Endothelial cell of umbilical vein (primary cell): ENCODE measurements at regions not wholly inside any gene's neighbourhood (a gene's known extent, or its start where the extent isn't known, plus 50 kb on each side); places are given as distances from the start of the nearest gene placed in this dataset.

Experiments used
- BruUV-seq: library from RNA; stranded (reverse); fragments of 400-500 nt; replicated peaks from 2 replicates; lab custom pipeline; 2021; lab: Mats Ljungman, UMichigan
- CTCF ChIA-PET: fragments of 300-600, 350-600 bp; sonication (Branson Sonifier 250); formaldehyde crosslinking; loops from one replicate; lab custom pipeline; 2021; ENCODE audit warnings: antibody characterized with exemption, inconsistent platforms; lab: Charles Lee
- POLR2A ChIA-PET: fragments of 300-600, 350-600 bp; sonication (Branson Sonifier 250); formaldehyde crosslinking; loops from one replicate; lab custom pipeline; 2021; ENCODE audit warnings: antibody characterized with exemption, inconsistent platforms; lab: Charles Lee
- DNase-seq: peaks from one replicate; pipeline ENCODE4 v3.0.0-alpha.2; 2011; ENCODE audit warnings: low read depth, low spot score
- FAIRE-seq: peaks from 2 replicates; lab custom pipeline; 2011; peaks lifted over from hg19 to GRCh38; lab: Jason Lieb, UNC
- H2AFZ ChIP-seq: 2 replicates; pipeline ENCODE4 v1.6.0; 2012; ENCODE audit warnings: low read depth, low read length, control low read depth, inconsistent platforms
- H3K27ac ChIP-seq: 2 replicates; pipeline ENCODE4 v1.5.1; 2011; ENCODE audit warnings: low read depth, mild to moderate bottlenecking, control low read depth, low read length, moderate library complexity; ENCODE audit not compliant: insufficient read depth
- H3K27me3 ChIP-seq, 2 experiments: 2 replicates each; pipeline versions ENCODE4 v1.6.0 to v1.6.1; 2011; ENCODE audit warnings: low read length in 2 of 2, mixed read lengths in 1 of 2; ENCODE audit not compliant: control insufficient read depth in 2 of 2, insufficient read depth in 2 of 2
- H3K36me3 ChIP-seq, 2 experiments: 2 replicates in 1 of 2; 3 replicates in 1 of 2; pipeline ENCODE4 v1.5.1; 2011; ENCODE audit warnings: low read length in 2 of 2, mild to moderate bottlenecking in 1 of 2, moderate library complexity in 1 of 2; ENCODE audit not compliant: control insufficient read depth in 2 of 2, insufficient read depth in 2 of 2; ENCODE audit errors: extremely low read depth in 1 of 2
- H3K4me1 ChIP-seq: 3 replicates; pipeline ENCODE4 v1.5.1; 2011; ENCODE audit warnings: mild to moderate bottlenecking, low read length; ENCODE audit not compliant: control insufficient read depth, insufficient read depth; ENCODE audit errors: extremely low read depth
- H3K4me2 ChIP-seq: 2 replicates; pipeline ENCODE4 v1.6.1; 2011; ENCODE audit warnings: low read length, control low read depth, mixed read lengths; ENCODE audit not compliant: insufficient read depth
- H3K4me3 ChIP-seq, 3 experiments: fragments of 200-600 bp in 1 of 3; sonication (generic), shearing (Covaris generic) in 1 of 3; replicated peaks in 1 of 3; 2 replicates each; pipeline ENCODE4 v1.5.1; 2011 to 2016; ENCODE audit warnings: control low read depth in 3 of 3, low read length in 3 of 3, mild to moderate bottlenecking in 2 of 3, inconsistent platforms in 1 of 3, low read depth in 1 of 3, moderate library complexity in 1 of 3; ENCODE audit not compliant: insufficient read depth in 1 of 3
- H3K79me2 ChIP-seq: 2 replicates; pipeline ENCODE4 v1.6.0; 2012; ENCODE audit warnings: low read length, inconsistent platforms; ENCODE audit not compliant: control insufficient read depth, insufficient read depth
- H3K9ac ChIP-seq: replicated peaks from 2 replicates; pipeline ENCODE3; 2011; ENCODE audit warnings: low read length, control low read depth; ENCODE audit not compliant: insufficient read depth; ENCODE audit errors: extremely low read depth
- H3K9me1 ChIP-seq: replicated peaks from 3 replicates; pipeline ENCODE4 v1.6.0; 2011; ENCODE audit warnings: mild to moderate bottlenecking, low read length; ENCODE audit not compliant: control insufficient read depth, insufficient read depth; ENCODE audit errors: extremely low read depth
- H3K9me3 ChIP-seq: replicated peaks from 2 replicates; pipeline ENCODE4 v1.5.1; 2012; ENCODE audit warnings: low read length, inconsistent platforms; ENCODE audit not compliant: control insufficient read depth, insufficient read depth
- H4K20me1 ChIP-seq: replicated peaks from 2 replicates; pipeline ENCODE3; 2011; ENCODE audit warnings: mild to moderate bottlenecking, low read length; ENCODE audit not compliant: control insufficient read depth, insufficient read depth; ENCODE audit errors: extremely low read depth
- EZH2 ChIP-seq: IDR thresholded peaks from 2 replicates; pipeline ENCODE4 v1.6.1; 2012; ENCODE audit warnings: borderline replicate concordance, low read depth, mild to moderate bottlenecking, moderate library complexity, low read length, inconsistent platforms; ENCODE audit not compliant: severe bottlenecking
- FOS ChIP-seq: IDR thresholded peaks from 2 replicates; pipeline ENCODE4 v1.6.1; 2011; ENCODE audit warnings: mild to moderate bottlenecking, low read length, moderate library complexity, borderline replicate concordance; ENCODE audit not compliant: insufficient read depth
- GATA2 ChIP-seq: IDR thresholded peaks from 2 replicates; pipeline ENCODE4 v1.7.0; 2011; ENCODE audit warnings: low read depth, mild to moderate bottlenecking, moderate library complexity, mixed read lengths, low read length; ENCODE audit not compliant: insufficient read length, insufficient read depth
- JUN ChIP-seq: IDR thresholded peaks from 2 replicates; pipeline ENCODE4 v1.6.1; 2011; ENCODE audit warnings: borderline replicate concordance, low read depth; ENCODE audit not compliant: insufficient read length, insufficient read depth
- MYC ChIP-seq: IDR thresholded peaks from one replicate; pipeline ENCODE4 v1.6.1; 2011; ENCODE audit warnings: mild to moderate bottlenecking, low read depth, low read length
- POLR2A ChIP-seq: IDR thresholded peaks from 2 replicates; pipeline ENCODE4 v1.6.1; 2012; ENCODE audit warnings: low read depth, mild to moderate bottlenecking, control low read depth, low read length
- POLR2AphosphoS5 ChIP-seq: IDR thresholded peaks from 2 replicates; pipeline ENCODE4 v1.6.1; 2012; ENCODE audit warnings: low read depth, mild to moderate bottlenecking, control low read depth, low read length, moderate library complexity; ENCODE audit not compliant: insufficient read depth
- dilution Hi-C: fragments of 300-500 bp; cut with MboI; formaldehyde crosslinking; loops from one replicate; pipeline ENCODE4 v1.15.0; 2019; ENCODE audit warnings: low sequenced_read_pairs; ENCODE audit not compliant: extremely low pct_ligation_motif_present
- intact Hi-C: fragments of 100-400 bp; cut with micrococcal nuclease; formaldehyde crosslinking; loops from one replicate; pipeline ENCODE4 v1.10.0; 2022
- TF ChIP-seq, protein P1 (sequence below): IDR thresholded peaks from 2 replicates; pipeline ENCODE4 v1.6.1; 2011; ENCODE audit not compliant: insufficient read depth, insufficient read length
- TF ChIP-seq, protein P2 (sequence below), 2 donors: IDR thresholded peaks; 1 replicate in 1 of 2; 2 replicates in 1 of 2; pipeline ENCODE4 v1.5.1; 2011; ENCODE audit warnings: low read length in 2 of 2, mild to moderate bottlenecking in 2 of 2, moderate library complexity in 2 of 2, control low read depth in 1 of 2, inconsistent platforms in 1 of 2, low read depth in 1 of 2; ENCODE audit not compliant: insufficient read depth in 1 of 2; ENCODE audit errors: extremely low read depth in 1 of 2

- TF ChIP-seq, protein P1, sequence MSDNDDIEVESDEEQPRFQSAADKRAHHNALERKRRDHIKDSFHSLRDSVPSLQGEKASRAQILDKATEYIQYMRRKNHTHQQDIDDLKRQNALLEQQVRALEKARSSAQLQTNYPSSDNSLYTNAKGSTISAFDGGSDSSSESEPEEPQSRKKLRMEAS, result no peak
- no peak for TF ChIP-seq JUN
- no peak for TF ChIP-seq POLR2AphosphoS5
- TF ChIP-seq POLR2A, result no peak
- no peak for TF ChIP-seq GATA2
- TF ChIP-seq MYC, result no peak
- no peak for TF ChIP-seq EZH2
- TF ChIP-seq, protein P2, sequence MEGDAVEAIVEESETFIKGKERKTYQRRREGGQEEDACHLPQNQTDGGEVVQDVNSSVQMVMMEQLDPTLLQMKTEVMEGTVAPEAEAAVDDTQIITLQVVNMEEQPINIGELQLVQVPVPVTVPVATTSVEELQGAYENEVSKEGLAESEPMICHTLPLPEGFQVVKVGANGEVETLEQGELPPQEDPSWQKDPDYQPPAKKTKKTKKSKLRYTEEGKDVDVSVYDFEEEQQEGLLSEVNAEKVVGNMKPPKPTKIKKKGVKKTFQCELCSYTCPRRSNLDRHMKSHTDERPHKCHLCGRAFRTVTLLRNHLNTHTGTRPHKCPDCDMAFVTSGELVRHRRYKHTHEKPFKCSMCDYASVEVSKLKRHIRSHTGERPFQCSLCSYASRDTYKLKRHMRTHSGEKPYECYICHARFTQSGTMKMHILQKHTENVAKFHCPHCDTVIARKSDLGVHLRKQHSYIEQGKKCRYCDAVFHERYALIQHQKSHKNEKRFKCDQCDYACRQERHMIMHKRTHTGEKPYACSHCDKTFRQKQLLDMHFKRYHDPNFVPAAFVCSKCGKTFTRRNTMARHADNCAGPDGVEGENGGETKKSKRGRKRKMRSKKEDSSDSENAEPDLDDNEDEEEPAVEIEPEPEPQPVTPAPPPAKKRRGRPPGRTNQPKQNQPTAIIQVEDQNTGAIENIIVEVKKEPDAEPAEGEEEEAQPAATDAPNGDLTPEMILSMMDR (IDR thresholded peaks at IDR 0.05; ENCODE audit: extremely low read depth in 1 of 2, insufficient read depth in 1 of 2, low read depth in 1 of 2, low read length in 2 of 2), result no peak
- TF ChIP-seq FOS, result no peak
- H3K27ac ChIP-seq, result no peak overlapping the region
- no TSS peak for BruUV-seq
- H4K20me1 ChIP-seq, result no peaks in the 10 kb centered on the region
- H3K9me3 ChIP-seq, result no peaks in the 10 kb centered on the region
- dilution Hi-C loops, result no loop called here
- no peak overlapping the region for H3K9ac ChIP-seq
- H3K4me3 ChIP-seq, result no peak overlapping the region
- H3K36me3 ChIP-seq, result no peaks in the 10 kb centered on the region
- H2AFZ ChIP-seq, result no peak overlapping the region
- intact Hi-C loops, result no loop called here
- H3K27me3 ChIP-seq, result no peaks in the 10 kb centered on the region
- ChIA-PET CTCF (interaction anchor here (1.2 to 2.0 kb wide), 2 partner anchors 18 to 41 kb away, joined by 3 to 5 read pairs; no protein-coding TSS in a partner anchor), POLR2A (no interaction called here)
- no peaks in the 10 kb centered on the region for H3K4me1 ChIP-seq
- DNase-seq, result no peak
- no peaks in the 10 kb centered on the region for H3K9me1 ChIP-seq
- no peak for FAIRE-seq
- H3K79me2 ChIP-seq, result no peaks in the 10 kb centered on the region
- no peak overlapping the region for H3K4me2 ChIP-seq
These were observed 1093.9 kb downstream of the ADGRL2 start for GRCh38 chr1:82894635-82895034.
